ENCODE measurements at regions not wholly inside any gene's neighbourhood (a gene's known extent, or its start where the extent isn't known, plus 50 kb on each side); places are given as distances from the start of the nearest gene placed in this dataset.

DNA sequence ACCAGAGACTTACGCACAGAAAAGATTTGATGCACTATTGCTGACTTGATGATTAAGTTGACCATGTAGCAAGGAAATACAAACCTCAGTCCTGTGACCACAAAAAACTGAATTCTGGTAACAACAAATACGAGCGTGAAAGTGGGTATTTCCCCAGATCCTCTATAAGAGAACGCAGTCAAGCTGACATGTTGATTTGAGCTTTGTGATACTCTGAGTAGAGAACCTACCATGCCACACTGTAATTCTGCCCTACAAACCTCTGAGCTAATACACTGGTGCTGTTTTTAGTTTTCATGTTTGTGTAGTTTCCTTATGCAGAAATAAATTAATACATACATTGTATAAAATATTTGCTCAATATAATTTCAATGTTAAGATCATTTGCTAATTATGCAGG, 565.6 kb upstream of the EPHA5 start:
- DNase-seq (ENCODE audit: low read depth in 4 of 4, low spot score in 3 of 4), result no peak

DNA sequence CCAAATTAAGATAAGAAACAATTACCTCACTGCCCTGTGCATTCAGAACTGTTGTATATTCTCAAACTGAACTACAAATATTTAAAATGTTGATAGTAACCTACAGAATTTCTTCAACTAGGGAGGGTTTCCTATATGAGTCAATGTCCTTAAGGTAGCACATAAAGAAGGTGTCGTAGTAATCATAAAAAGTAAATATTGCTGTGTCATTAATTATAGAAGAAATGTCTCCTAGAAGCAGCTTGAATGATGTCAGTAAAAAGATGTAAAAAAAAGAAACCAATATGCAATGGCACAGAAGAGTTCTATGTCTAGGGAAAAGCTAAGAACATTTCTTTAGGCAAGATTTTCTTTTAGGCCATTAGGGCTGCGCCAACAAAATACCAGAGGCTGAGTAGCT, 559.6 kb upstream of the EPHA5 start:
- DNase-seq (ENCODE audit: low read depth in 4 of 4, low spot score in 3 of 4), result no peak

DNA sequence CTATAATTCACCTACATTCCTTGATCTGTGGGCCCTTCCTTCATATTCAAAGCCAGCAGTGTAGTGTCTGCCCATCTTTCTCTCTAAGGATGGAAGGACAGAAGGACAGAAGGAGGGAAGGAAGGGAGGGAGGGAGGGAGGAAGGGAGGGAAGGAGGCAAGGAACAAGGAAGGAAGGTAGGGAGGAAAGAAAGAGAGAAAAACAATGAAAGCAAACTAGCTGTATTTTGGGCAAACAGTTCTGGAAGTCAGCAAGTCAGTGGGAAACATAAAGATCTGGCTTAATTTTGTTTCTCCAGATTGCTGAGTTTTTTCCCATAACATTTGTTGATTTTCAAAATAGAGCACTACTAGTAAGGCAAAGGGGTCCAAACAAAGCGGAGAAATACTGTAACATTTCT, 555.2 kb upstream of the EPHA5 start:
- DNase-seq (ENCODE audit: low read depth in 4 of 4, low spot score in 3 of 4), result no peak

DNA sequence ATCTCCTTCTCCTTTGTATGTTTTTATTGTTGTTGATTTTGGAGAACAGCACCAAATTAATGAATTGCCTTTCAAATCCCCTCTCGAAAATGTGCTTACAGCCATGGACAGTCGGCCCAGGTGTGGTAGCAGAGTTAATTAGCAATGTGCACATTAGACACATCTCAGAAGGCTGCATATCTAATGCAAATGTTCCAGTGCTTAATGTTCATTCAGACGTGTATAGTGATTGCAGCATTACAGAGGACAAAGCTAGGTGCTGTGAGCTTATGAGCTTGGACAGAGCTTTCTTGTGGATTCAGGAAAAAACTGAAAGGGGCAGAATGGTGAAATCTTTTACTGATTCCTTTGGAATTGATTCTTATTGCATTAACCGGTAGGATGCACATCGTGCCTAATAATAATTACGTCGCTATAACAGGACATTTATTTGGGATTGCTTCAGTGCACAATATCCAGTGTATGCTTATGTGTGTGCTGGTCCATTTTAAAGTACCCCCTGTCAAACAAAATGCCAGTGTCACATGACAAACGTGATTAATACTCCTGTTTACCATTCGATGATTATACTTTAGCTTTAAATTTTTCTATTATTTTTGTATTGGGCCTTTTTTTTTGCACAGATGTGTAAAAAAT, 552.9 kb upstream of the EPHA5 start:
- no peak for DNase-seq (ENCODE audit: low read depth in 4 of 4, low spot score in 3 of 4)

DNA sequence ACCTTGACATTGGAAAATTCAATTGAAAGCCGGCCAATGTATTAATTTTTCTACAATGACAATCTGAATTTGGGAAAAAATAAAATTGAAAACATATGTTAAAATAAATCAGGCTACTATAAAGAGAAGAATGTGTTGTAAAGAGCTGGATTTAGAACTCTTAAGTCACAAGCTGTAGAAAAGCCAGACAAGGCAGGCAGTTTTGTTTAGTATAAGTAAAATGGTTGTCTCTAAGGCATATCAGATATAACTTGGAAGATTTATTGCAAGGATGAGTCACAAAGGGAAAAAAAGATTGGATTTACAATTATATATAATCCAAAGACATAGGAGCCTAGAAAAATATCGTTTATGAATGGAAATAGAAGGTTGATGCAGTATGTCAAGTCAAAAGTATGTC, 549.1 kb upstream of the EPHA5 start:
- no peak for DNase-seq (ENCODE audit: low read depth in 4 of 4, low spot score in 3 of 4)

DNA sequence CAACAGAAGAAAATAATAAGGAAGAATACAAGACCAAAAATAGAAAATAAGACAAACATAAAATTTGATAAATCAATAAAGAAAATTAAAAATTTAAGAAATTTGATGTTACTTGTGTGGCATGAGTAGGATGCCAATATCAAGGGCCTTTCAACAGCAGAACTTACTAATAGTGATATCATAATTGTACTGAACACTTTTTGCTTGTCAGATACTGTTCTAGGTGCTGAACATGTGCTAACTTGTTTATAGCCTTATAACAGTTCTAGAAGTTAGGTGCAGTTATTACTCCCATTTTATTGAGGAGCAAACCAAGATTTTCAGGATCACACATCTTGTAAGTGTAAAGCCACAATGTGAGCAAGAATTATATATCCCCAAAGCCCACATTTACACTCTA, 546.0 kb upstream of the EPHA5 start:
- DNase-seq (ENCODE audit: low read depth in 4 of 4, low spot score in 3 of 4), result no peak

DNA sequence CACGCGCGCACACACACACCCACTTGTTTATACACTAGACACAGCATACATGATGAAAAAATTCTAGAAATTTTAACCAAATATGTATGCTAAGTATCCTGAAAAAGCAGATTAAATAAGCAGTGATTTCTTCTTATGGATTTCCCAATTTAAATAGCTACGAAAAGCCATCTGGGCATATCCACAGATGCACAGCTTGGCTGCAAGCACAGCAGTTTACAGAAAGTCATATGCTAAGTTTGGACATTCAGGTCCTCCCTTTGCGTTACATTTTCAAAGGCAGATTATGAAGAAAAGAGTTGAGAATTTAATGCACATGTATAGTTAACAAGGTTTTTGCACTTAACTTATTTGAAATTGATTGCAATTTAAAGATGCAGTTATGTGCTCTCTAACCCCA, 542.2 kb upstream of the EPHA5 start:
- no peak for DNase-seq (ENCODE audit: low read depth in 4 of 4, low spot score in 3 of 4)

DNA sequence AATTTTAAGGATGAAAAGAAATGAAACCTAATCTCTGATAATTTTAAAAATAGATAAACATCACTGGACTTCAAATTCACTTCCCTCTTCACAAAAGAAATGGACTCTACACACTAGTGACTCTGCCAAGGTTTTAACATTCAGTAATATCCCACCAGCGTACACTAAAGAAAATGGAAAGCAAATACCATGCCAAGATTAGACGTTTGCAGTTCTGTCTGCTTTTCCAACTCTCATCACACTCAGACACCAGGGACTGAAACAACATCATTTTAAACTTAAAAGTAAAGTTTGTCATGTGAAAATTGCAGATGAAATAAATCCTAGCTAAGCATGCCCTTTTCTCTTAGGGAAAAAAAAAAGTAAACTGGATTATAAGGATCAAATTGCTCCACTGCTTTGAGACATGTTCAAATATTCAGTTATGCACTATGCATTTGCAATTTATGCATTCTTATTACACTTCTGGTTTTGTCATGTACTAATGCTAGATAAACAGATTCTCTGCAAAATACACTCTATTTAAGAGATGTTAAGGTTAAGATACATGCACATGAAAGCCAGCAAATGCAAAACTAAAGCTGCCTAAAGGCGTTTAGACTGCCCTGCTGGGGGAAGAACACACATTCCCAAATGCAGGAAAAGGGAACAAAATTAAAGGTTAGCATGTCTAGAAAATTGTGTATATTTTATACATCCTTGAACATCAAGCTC, 534.4 kb upstream of the EPHA5 start:
- no peak for DNase-seq (ENCODE audit: low read depth in 4 of 4, low spot score in 3 of 4)

DNA sequence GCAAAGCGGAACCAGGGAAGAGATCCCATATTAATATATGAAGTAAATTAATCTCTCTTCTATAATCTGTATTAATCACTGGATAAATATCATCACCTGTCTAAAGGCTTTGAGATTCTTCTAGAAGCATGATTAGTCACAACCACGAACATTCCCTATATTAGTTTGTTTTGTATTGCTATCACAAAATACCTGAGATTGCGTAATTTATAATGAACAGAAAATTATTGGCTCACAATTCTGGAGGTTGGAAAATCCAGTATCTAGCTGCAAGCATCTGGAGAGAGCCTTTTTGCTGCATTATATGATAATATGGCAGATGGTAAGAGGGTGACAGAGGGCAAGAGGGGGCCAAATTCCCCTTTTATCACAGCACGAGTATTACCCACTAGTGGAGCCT, 532.6 kb upstream of the EPHA5 start:
- DNase-seq (ENCODE audit: low read depth in 4 of 4, low spot score in 3 of 4), result no peak

DNA sequence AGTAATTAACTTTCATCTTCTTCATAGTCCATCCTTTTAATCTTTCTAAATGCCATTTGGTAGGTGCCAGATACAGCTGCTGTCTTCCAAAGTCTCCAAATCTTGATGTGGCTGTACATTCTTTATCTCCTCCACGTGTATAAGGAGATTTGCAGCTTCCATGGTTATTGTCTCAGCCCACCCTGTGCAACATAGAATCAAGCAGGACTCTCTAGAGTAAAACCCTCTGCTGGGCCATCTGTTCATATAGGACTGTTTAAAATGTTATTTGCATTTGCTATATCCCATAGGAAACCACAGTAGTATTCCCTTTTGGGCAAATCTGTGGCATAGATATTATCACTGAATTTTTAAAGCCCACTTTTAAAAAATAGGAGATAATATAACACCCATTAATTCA, 527.2 kb upstream of the EPHA5 start:
- no peak for DNase-seq (ENCODE audit: low read depth in 4 of 4, low spot score in 3 of 4)

DNA sequence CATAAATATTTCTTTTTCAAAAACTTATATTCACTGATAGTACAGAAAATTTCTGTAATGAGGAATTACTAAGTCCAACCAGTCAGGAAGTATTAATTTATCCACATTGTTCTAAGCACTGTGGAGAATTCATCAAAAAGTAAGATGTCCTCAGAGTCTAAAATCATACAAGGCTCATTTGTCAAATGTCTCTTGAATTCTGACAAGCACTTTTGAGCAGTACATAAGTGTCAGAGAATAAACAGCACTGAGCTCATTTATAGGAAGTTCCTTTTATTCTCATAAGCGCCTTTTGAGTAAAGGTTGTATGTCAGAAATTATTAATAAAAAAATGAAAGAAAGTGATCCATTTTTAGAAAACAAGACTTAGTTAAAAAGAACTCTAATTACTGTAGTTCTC, 523.2 kb upstream of the EPHA5 start:
- DNase-seq (ENCODE audit: low read depth in 4 of 4, low spot score in 3 of 4), result no peak

DNA sequence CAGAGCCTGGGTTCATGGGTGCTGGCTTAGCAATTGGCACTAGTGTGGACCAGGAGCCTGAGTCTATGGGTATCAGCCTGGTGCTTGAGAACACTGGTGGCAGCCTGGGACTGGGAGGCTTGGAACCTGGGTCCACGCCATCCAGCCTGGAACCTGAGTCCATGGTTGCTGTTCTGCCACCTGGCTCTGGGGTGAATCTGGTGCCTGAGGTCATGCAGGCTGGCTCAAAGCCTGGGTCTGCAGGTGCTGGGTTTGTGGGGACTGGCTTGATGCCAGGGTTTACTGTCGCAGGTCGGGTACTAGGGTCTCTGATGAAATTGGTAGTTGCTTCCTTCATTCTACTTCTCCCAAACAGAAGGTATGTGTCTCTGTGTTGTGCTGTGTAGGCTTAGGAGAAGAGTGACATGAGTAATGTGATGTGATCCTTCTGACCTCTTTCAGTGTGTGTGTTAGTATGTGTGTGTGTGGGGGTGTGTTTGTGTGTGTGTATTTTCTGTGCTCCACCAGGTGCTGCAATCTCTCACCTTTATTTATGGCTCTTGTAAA, 517.0 kb upstream of the EPHA5 start:
- DNase-seq (ENCODE audit: low read depth in 4 of 4, low spot score in 3 of 4), result no peak

DNA sequence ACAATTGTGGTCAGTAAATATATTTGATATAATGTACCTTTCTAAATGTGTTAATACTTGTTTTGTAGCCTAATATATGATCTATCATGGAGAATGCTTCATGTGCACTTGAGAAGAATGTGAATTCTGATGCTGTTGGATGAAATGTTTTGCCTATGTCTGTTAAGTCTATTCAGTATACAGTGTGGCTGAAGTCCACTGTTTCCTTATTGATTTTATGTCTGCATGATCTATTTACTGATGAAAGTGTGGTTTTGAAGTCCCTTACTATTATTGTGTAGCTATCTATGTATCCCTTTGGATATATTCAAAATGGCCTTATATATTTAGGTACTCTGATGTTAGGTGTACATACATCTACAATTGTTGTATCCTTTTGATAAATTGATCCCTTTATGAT, 515.8 kb upstream of the EPHA5 start:
- no peak for DNase-seq (ENCODE audit: low read depth in 4 of 4, low spot score in 3 of 4)

DNA sequence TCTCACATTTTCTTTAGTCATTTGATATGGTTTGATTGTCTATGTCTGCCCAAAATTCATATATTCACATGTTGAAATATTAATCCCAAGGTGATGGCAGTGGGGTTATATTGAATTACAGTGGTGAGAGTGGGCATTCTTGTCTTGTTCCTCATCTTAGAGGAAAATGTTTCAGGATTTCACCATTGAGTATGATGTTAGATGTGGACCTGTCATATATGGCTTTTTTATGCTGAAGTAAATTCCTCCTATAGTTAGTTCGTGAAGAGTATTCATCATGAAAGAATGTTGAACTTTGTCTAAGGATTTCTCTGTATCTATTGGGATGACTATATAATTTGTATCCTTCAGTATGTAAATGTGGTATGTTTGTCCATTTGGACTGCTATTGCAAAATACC, 512.3 kb upstream of the EPHA5 start:
- no peak for DNase-seq (ENCODE audit: low read depth in 4 of 4, low spot score in 3 of 4)

DNA sequence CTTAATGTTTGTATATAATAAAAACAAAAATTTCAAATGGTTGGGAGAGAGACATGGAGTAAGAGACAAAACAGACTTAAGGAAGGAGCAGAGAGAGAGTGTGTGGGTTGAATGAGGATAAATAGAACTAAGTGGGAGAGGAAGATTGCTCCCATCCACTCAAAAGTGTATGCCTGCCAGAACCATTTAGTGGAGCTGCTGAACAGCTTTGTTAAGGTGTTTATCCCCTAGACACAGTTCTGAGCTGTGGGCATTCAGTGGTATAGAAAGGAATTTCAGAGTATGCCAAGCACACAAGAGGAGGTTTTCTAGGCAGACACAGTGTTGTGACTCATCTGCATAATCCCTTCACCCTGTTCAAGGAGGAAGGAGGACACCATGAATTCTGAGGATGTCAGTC, 508.6 kb upstream of the EPHA5 start:
- DNase-seq (ENCODE audit: low read depth in 4 of 4, low spot score in 3 of 4), result no peak

DNA sequence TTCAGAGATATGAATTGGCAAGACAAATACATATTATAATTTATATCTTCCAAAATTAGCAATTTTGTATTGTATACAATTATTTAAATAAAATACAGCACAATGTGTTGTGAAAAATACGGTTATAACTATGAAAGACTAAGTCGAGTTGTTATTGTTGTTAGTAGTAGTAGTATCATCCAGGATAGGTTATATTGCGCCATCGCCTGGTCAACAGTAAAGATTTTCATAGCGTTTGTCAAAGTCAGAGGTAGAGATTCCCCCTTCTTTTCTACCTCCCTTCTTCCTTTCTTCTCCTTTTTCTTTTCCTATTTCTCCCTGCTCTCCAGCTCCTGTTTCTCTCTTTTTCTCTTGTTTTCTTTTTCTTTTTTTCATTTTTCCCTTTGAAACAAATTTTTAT, 499.1 kb upstream of the EPHA5 start:
- DNase-seq (ENCODE audit: low read depth in 4 of 4, low spot score in 3 of 4), result no peak

DNA sequence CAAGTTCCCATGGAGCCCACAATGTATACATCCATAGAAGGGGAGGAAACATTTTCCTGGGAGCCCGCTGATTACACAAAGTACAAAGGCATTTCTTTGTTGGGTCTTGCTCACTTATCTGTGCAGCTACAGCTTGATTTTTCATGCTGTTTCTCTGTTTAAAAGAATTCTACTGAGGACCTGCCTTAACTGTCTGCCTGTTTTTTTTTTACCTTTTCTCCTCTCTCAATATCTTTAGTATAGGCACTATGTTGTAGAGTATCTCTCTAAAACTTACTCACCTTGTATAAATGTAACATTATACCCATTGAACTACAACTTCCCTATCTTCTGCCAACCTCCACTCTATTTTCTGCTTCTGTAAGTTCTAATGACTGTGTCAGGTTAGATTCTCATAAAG, 494.6 kb upstream of the EPHA5 start:
- no peak for DNase-seq (ENCODE audit: low read depth in 4 of 4, low spot score in 3 of 4)

DNA sequence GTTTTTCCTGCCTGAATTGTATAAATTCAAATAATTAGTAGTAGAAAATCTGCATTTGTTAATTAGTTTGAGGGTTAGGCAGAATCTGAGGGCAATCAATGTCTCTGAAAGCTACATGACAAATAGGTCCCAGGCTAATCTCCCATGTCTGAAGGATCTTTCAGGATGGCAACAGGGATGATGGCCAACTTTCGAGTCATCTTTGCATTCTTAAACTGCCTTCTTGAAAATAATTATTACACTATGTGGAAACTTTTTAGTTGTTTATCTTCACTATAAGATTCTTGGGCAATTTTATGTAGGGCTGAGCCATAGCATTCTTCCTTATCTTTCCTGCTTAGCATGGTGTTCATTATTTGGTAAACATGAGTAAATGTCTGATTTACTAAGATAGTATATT, 490.3 kb upstream of the EPHA5 start:
- no peak for DNase-seq (ENCODE audit: low read depth in 4 of 4, low spot score in 3 of 4)

DNA sequence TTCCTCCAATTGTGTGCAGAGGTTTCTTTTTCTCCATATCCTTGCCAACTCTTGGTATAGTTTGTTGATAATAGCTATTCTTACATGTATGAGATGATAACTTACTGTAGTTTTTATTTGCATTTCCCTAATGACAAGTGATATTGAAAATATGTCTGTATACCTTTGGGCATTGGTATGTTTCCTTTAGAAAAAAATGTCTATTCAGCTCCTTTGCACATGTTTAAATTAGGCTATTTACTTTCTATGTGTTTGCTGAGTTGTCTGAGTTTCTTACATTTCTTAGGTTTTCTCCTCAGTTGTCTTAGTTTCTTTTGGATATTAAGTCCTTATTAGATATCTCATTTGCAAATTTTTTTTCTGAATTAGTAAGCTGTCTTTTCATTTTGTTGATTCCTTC, 487.3 kb upstream of the EPHA5 start:
- no peak for DNase-seq (ENCODE audit: low read depth in 4 of 4, low spot score in 3 of 4)

DNA sequence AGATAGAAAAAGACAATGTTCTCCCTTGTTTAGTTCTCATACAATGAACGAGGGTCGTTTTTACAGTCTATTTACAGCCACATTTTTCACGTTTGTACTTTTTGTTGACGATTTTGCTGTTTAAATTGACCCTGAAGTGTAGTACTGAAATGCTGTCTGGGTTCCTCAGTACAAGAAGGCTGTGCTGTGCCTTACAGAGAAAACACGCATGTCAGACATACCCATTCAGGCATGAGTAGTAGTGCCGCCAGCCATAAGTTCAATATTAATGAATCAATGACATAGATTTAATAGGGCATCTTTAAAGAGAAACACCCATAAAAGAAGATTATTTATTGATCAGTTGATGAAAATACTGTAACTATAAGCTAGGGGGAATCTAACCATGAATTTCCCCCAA, 459.8 kb upstream of the EPHA5 start:
- DNase-seq (ENCODE audit: low read depth in 4 of 4, low spot score in 3 of 4), result no peak

DNA sequence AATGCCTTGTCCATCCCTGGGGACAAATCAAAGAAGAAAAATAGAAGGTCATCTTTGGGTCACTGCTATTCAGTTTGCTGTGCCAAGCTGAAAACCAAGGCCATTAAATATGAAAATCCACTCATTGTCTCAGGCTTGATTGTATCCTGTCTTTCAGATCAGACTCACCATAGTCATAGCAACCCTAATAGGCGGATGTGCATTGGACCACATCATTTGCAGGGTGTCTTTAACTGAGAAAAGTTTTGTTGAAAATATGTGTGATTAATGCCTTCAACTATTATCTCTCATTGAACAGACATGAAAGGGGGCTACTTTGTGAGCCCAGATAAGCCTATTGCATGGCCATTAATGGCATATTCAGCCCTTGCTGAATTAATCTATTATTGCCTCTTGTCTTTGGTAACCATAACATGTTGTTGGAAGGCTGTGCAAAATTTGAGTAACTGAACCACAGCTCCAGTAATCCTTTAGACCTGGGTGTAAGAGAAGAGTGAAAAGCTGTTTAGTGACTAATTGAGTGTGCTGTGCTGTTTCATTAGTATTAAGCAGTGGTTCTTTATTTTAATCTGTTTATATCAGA, 453.6 kb upstream of the EPHA5 start:
- no peak for DNase-seq (ENCODE audit: low read depth in 4 of 4, low spot score in 3 of 4)

DNA sequence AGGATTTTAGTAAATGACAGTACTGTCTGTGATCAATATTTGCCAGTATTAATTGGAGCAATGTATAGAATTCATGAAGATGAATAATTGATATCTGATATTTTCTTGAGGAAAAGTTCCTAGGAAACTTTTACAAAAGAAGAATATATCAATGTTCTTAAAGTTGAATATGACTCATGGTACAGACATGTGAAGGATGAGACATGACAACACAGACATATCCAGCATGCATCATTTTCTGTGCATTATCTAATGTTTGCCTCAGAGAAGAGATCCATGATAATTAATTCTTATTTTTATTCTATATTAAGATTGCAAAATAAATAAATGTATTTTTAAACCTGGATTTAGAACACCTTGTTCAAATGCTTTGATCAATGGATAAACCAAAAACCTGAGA, 452.9 kb upstream of the EPHA5 start:
- DNase-seq (ENCODE audit: low read depth in 4 of 4, low spot score in 3 of 4), result no peak

Measured in right renal pelvis (tissue), 4 donors.